CD14-positive monocyte (primary cell): ENCODE measurements at regions not wholly inside any gene's neighbourhood (a gene's known extent, or its start where the extent isn't known, plus 50 kb on each side); places are given as distances from the start of the nearest gene placed in this dataset.

Source experiments
- DNase-seq, 3 donors: peaks; one replicate each; pipeline ENCODE4 v3.0.0-alpha.2; 2011 to 2022
- H2AFZ ChIP-seq: 2 replicates; pipeline ENCODE4 v1.6.0; 2012; ENCODE audit warnings: mild to moderate bottlenecking, low read depth, low read length, inconsistent platforms; ENCODE audit not compliant: insufficient read depth, poor library complexity, severe bottlenecking
- H3K27ac ChIP-seq, 2 donors: 1 replicate in 1 of 2; 2 replicates in 1 of 2; pipeline ENCODE4 v1.5.1; 2012 to 2013; ENCODE audit warnings: low read length in 2 of 2, control low read depth in 1 of 2, inconsistent platforms in 1 of 2, low read depth in 1 of 2, mild to moderate bottlenecking in 1 of 2
- H3K27me3 ChIP-seq, 2 donors: one replicate each; pipeline versions ENCODE4 v1.6.0 to v1.6.1; 2011 to 2013; ENCODE audit warnings: low read length in 2 of 2; ENCODE audit not compliant: control insufficient read depth in 2 of 2, insufficient read depth in 2 of 2
- H3K36me3 ChIP-seq, 2 donors: replicated peaks in 1 of 2; 1 replicate in 1 of 2; 2 replicates in 1 of 2; pipeline versions ENCODE4 v1.5.1 to v1.6.1; 2012 to 2013; ENCODE audit warnings: low read length in 2 of 2, control low read depth in 1 of 2, inconsistent platforms in 1 of 2, mild to moderate bottlenecking in 1 of 2; ENCODE audit not compliant: insufficient read depth in 2 of 2, control insufficient read depth in 1 of 2
- H3K4me1 ChIP-seq, 2 donors: 1 replicate in 1 of 2; 2 replicates in 1 of 2; pipeline versions ENCODE4 v1.5.1 to v1.6.1; 2012 to 2013; ENCODE audit warnings: low read length in 2 of 2, control low read depth in 1 of 2, inconsistent platforms in 1 of 2, mild to moderate bottlenecking in 1 of 2, moderate library complexity in 1 of 2; ENCODE audit not compliant: insufficient read depth in 2 of 2, control insufficient read depth in 1 of 2
- H3K4me2 ChIP-seq: replicated peaks from 2 replicates; pipeline ENCODE3; 2012; ENCODE audit warnings: low read length, moderate library complexity, mild to moderate bottlenecking; ENCODE audit not compliant: poor library complexity, severe bottlenecking; ENCODE audit errors: extremely low read depth
- H3K4me3 ChIP-seq, 3 experiments: fragments of 200-600 bp in 1 of 3; sonication (generic) in 1 of 3; replicated peaks in 1 of 3; 1 replicate in 2 of 3; 2 replicates in 1 of 3; pipeline ENCODE4 v1.5.1; 2011 to 2013; ENCODE audit warnings: low read length in 3 of 3, mild to moderate bottlenecking in 3 of 3, control low read depth in 2 of 3, low read depth in 2 of 3, inconsistent platforms in 1 of 3, moderate library complexity in 1 of 3
- H3K79me2 ChIP-seq: 2 replicates; pipeline ENCODE4 v1.6.0; 2012; ENCODE audit warnings: mild to moderate bottlenecking, control low read depth, inconsistent platforms, low read length, moderate library complexity; ENCODE audit not compliant: insufficient read depth
- H3K9ac ChIP-seq: 2 replicates; pipeline ENCODE4 v1.6.0; 2017; ENCODE audit warnings: low read length, mild to moderate bottlenecking; ENCODE audit not compliant: insufficient read depth, poor library complexity, severe bottlenecking
- H3K9me3 ChIP-seq, 2 donors: replicated peaks in 1 of 2; 1 replicate in 1 of 2; 2 replicates in 1 of 2; pipeline versions ENCODE4 v1.5.1 to v1.6.1; 2012 to 2013; ENCODE audit warnings: low read length in 2 of 2, control low read depth in 1 of 2; ENCODE audit not compliant: control insufficient read depth in 1 of 2, insufficient read depth in 1 of 2
- H4K20me1 ChIP-seq: 2 replicates; pipeline ENCODE4 v1.6.0; 2012; ENCODE audit warnings: mild to moderate bottlenecking, low read length, control low read depth, moderate library complexity; ENCODE audit not compliant: insufficient read depth
- H3K27ac Mint-ChIP-seq, 7 donors: one replicate each; pipeline ENCODE4 v1.8.0; 2020; ENCODE audit warnings: mild to moderate bottlenecking in 7 of 7, mixed read lengths in 7 of 7, moderate library complexity in 6 of 7, inconsistent platforms in 2 of 7
- H3K27me3 Mint-ChIP-seq, 3 donors: one replicate each; pipeline ENCODE4 v1.8.0; 2021 to 2022; ENCODE audit warnings: low read depth in 3 of 3, mild to moderate bottlenecking in 3 of 3, mixed read lengths in 3 of 3, moderate library complexity in 3 of 3, inconsistent platforms in 1 of 3
- H3K36me3 Mint-ChIP-seq, 2 donors: one replicate each; pipeline ENCODE4 v1.8.0; 2020; ENCODE audit warnings: mixed read lengths in 2 of 2, inconsistent platforms in 1 of 2, mild to moderate bottlenecking in 1 of 2
- H3K4me1 Mint-ChIP-seq: one replicate; pipeline ENCODE4 v1.8.0; 2020; ENCODE audit warnings: mild to moderate bottlenecking, mixed read lengths
- H3K4me3 Mint-ChIP-seq, 2 donors: one replicate each; pipeline ENCODE4 v1.8.0; 2020; ENCODE audit warnings: mild to moderate bottlenecking in 2 of 2, mixed read lengths in 2 of 2, moderate library complexity in 1 of 2
- H3K9me3 Mint-ChIP-seq, 7 donors: one replicate each; pipeline ENCODE4 v1.8.0; 2020 to 2022; ENCODE audit warnings: mixed read lengths in 7 of 7, mild to moderate bottlenecking in 6 of 7, moderate library complexity in 6 of 7, inconsistent platforms in 2 of 7
- CTCF ChIP-seq: fragments of 200-600 bp; IDR thresholded peaks from one replicate; pipeline ENCODE4 v1.8.0; 2022; ENCODE audit warnings: antibody characterized with exemption, mild to moderate bottlenecking
- WGBS: methylation state at CpG from one replicate; pipeline ENCODE4 v1.1.5; 2013; ENCODE audit warnings: missing lambda C conversion rate; ENCODE audit not compliant: insufficient coverage; 5-methylcytosine and 5-hydroxymethylcytosine counted together
- intact Hi-C, 2 donors: fragments of 100-400 bp; cut with micrococcal nuclease; formaldehyde crosslinking; loops; one replicate each; pipeline versions ENCODE4 v1.15.0 to v1.15.1; 2023

GRCh38 chr7:152553671-152554317 is 118.0 kb upstream of the KMT2C start:
- WGBS = 67% methylated on average over 1 of the region's 17 CpGs
- Histone ChIP-seq H2AFZ (no peak overlapping the region), H3K27me3 (no peaks in the 10 kb centered on the region), H4K20me1 (no peaks in the 10 kb centered on the region), H3K4me1 (no peaks in the 10 kb centered on the region), H3K36me3 (no peaks in the 10 kb centered on the region), H3K79me2 (no peaks in the 10 kb centered on the region), H3K4me2 (no peak overlapping the region), H3K9me3 (no peaks in the 10 kb centered on the region), H3K9ac (no peak overlapping the region), H3K4me3 (no peak overlapping the region), H3K27ac (no peak overlapping the region)
- Mint-ChIP-seq H3K36me3 (no peaks in the 10 kb centered on the region), H3K4me3 (no peak overlapping the region), H3K9me3 (peaks cover 0 to 5% (median 0%) of the 10 kb centered on the region in 7 donors), H3K27ac (no peak overlapping the region), H3K4me1 (peaks cover 2% of the 10 kb centered on the region), H3K27me3 (peaks cover 2 to 4% (median 3%) of the 10 kb centered on the region in 3 donors)
- DNase-seq = no peak
- intact Hi-C loops = no loop called here
- TF ChIP-seq CTCF = no peak

- no peaks in the 10 kb centered on the region for H3K79me2 ChIP-seq
- Mint-ChIP-seq H3K4me1 (no peaks in the 10 kb centered on the region), H3K9me3 (peaks cover 0 to 5% (median 2%) of the 10 kb centered on the region in 7 donors), H3K36me3 (no peaks in the 10 kb centered on the region), H3K27ac (peak overlapping the region in 1 of 7 donors; percentile 27), H3K27me3 (peaks cover 2 to 4% (median 3%) of the 10 kb centered on the region in 3 donors), H3K4me3 (no peak overlapping the region)
- no peak for TF ChIP-seq CTCF
- no peak overlapping the region for H3K27ac ChIP-seq
- no peak overlapping the region for H3K4me2 ChIP-seq
- WGBS = 96% methylated on average over 5 of the region's 10 CpGs
- H3K9ac ChIP-seq = no peak overlapping the region
- H3K9me3 ChIP-seq = no peaks in the 10 kb centered on the region
- H2AFZ ChIP-seq = no peak overlapping the region
- no peaks in the 10 kb centered on the region for H3K36me3 ChIP-seq
- no peaks in the 10 kb centered on the region for H4K20me1 ChIP-seq
- no peak overlapping the region for H3K4me3 ChIP-seq
- H3K4me1 ChIP-seq = no peaks in the 10 kb centered on the region
- DNase-seq = no peak
- intact Hi-C loops = no loop called here
- H3K27me3 ChIP-seq = no peaks in the 10 kb centered on the region
Measured at GRCh38 chr7:152551304-152552036, 115.7 kb upstream of the KMT2C start.
